Osteocyte (in vitro differentiated cells): ENCODE measurements at regions not wholly inside any gene's neighbourhood (a gene's known extent, or its start where the extent isn't known, plus 50 kb on each side); places are given as distances from the start of the nearest gene placed in this dataset.

Experiments
- DNase-seq: peaks from one replicate; pipeline ENCODE4 v3.0.0; 2021; ENCODE audit warnings: mixed read lengths; ENCODE audit not compliant: unreplicated experiment; ENCODE audit errors: extremely low spot score
- H3K27ac Mint-ChIP-seq: one replicate; pipeline ENCODE4 v1.8.0; 2021; ENCODE audit warnings: mild to moderate bottlenecking, mixed read lengths; ENCODE audit not compliant: unreplicated experiment
- H3K27me3 Mint-ChIP-seq: one replicate; pipeline ENCODE4 v1.8.0; 2021; ENCODE audit warnings: mixed read lengths; ENCODE audit not compliant: unreplicated experiment
- H3K36me3 Mint-ChIP-seq: one replicate; pipeline ENCODE4 v1.8.0; 2021; ENCODE audit warnings: mixed read lengths; ENCODE audit not compliant: unreplicated experiment
- H3K4me1 Mint-ChIP-seq: one replicate; pipeline ENCODE4 v1.8.0; 2021; ENCODE audit warnings: mixed read lengths; ENCODE audit not compliant: unreplicated experiment
- H3K4me3 Mint-ChIP-seq: one replicate; pipeline ENCODE4 v1.8.0; 2021; ENCODE audit warnings: mild to moderate bottlenecking, moderate library complexity, mixed read lengths; ENCODE audit not compliant: unreplicated experiment
- H3K9me3 Mint-ChIP-seq: one replicate; pipeline ENCODE4 v1.8.0; 2021; ENCODE audit warnings: mixed read lengths; ENCODE audit not compliant: unreplicated experiment
- CTCF ChIP-seq: fragments of 200-600 bp; sonication (generic); IDR thresholded peaks from 2 replicates; pipeline ENCODE4 v1.5.0; 2021; ENCODE audit warnings: antibody characterized with exemption, mild to moderate bottlenecking, moderate library complexity

DNA sequence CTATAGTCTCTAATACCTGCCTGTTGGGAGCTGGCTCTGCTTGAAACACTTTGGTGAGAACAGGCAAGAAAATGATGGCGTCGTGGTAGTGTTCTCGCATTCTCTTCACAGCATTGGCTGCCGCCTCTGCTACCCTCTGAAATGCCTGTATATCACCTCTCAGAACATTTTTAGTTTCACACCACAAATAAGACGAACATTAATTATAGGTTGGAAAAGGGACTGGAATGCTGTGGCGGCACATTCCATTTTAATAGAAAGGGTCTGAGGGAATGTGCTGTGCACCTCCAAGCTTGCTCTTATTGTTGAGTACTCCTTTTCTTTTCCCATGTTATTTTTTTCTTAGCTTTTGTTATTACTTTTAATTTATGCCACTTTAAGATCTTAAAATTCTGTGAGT, 134.6 kb upstream of the HMHB1 start:
- no peak overlapping the region for H3K27ac Mint-ChIP-seq
- no peak for TF ChIP-seq CTCF
- DNase-seq, result no peak
- no peak overlapping the region for H3K4me3 Mint-ChIP-seq
- peaks cover 4% of the 10 kb centered on the region for H3K9me3 Mint-ChIP-seq
- H3K4me1 Mint-ChIP-seq, result peaks cover 50% of the 10 kb centered on the region
- no peaks in the 10 kb centered on the region for H3K36me3 Mint-ChIP-seq
- no peaks in the 10 kb centered on the region for H3K27me3 Mint-ChIP-seq

DNA sequence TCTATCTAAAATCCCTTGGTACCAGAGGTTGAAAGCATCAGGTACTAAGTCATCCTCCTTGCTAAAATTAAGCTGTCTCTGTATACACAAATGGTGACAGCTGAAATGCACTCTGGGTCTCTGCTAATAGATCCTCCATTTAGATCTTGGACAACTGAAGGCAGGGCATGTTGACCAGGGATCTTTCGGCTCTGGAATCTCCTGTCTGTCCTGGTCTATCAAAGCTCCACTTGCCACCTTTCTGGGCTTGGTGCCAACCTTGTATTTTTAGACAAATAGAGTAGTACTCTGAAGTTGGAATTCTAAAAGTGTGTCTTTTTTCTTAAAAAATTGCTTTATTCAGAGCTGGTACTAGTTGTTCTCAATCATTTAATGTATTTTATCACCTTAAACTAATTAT, 135.2 kb upstream of the HMHB1 start:
- peaks cover 44% of the 10 kb centered on the region for H3K4me1 Mint-ChIP-seq
- H3K9me3 Mint-ChIP-seq, result peaks cover 4% of the 10 kb centered on the region
- DNase-seq, result no peak
- no peaks in the 10 kb centered on the region for H3K36me3 Mint-ChIP-seq
- H3K27ac Mint-ChIP-seq, result no peak overlapping the region
- no peak for TF ChIP-seq CTCF
- H3K4me3 Mint-ChIP-seq, result no peak overlapping the region
- no peaks in the 10 kb centered on the region for H3K27me3 Mint-ChIP-seq

GRCh38 chr5:143674469-143674786, 137.5 kb upstream of the HMHB1 start:
- Mint-ChIP-seq H3K4me3 (no peak overlapping the region), H3K36me3 (no peaks in the 10 kb centered on the region), H3K27me3 (no peaks in the 10 kb centered on the region), H3K27ac (peak overlapping the region; percentile 78), H3K4me1 (peaks cover 23% of the 10 kb centered on the region), H3K9me3 (peaks cover 9% of the 10 kb centered on the region)
- TF ChIP-seq CTCF, result no peak
- no peak for DNase-seq

DNA sequence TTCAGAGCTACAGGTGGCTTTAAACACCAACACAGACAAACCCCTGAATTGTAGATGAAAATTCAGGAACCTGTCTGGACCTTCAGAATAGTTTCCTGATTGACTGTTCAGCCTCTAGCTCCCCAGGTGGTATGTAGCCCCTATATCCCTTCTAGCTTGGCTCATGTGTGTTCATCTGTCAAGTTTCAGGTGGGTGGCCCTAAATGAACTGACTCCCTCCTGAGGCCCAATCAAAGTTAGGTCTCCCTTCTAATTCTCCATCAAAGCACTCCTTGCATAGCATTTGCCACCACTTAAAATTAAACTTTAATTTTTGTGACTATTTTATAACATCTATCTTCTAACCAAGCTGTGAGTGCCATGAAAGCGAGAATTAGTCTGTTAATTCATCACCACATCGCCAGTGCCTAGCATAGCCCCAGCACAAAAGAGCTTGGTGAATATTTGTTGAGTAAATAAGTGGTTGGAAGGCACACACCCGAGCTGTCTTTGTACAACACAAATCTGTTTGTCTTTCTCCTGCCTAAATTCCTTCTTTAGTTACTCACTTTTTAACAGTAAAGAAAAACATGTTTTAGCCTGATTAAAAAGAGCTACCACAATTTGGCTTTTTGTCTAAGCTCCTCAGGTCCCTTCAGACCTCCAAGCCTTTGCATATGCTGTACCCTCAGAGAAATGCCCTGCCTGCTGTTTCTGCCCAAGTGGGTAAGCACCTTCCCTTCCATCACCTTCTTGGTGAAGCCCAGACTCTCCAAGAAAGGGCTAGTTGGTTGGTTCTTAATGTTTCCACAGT, 138.1 kb upstream of the HMHB1 start:
- Mint-ChIP-seq H3K27ac (peak overlapping the region; percentile 78), H3K4me1 (peaks cover 26% of the 10 kb centered on the region), H3K36me3 (no peaks in the 10 kb centered on the region), H3K9me3 (peaks cover 9% of the 10 kb centered on the region), H3K27me3 (no peaks in the 10 kb centered on the region), H3K4me3 (no peak overlapping the region)
- no peak for DNase-seq
- TF ChIP-seq CTCF, result no peak

DNA sequence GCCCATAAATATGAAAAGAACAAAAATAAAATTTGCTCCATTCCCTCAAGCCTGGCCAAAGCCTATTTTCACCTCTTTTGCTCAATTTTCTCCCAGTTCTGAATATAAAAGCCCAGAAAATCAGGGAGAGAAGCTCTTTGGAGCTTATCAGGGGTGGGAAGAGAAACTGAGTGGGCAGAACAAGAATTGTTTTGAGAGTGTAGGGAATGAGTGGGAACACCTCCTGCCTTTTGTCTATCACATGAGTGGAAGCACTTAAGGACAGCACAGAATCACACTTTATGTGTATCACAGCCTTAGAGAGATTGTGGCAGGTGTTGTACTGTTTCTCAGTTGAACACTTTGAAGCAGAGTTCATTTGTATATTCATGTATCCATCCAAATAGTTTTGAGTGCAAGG, 139.2 kb upstream of the HMHB1 start:
- H3K4me1 Mint-ChIP-seq, result peaks cover 24% of the 10 kb centered on the region

More for the DNA sequence above, 139.2 kb upstream of the HMHB1 start:
- TF ChIP-seq CTCF, result no peak
- Mint-ChIP-seq H3K27me3 (no peaks in the 10 kb centered on the region), H3K4me3 (no peak overlapping the region), H3K9me3 (peaks cover 9% of the 10 kb centered on the region), H3K36me3 (no peaks in the 10 kb centered on the region), H3K27ac (no peak overlapping the region)
- DNase-seq, result no peak
